Kidney (tissue), 13 donors: ENCODE measurements at regions not wholly inside any gene's neighbourhood (a gene's known extent, or its start where the extent isn't known, plus 50 kb on each side); places are given as distances from the start of the nearest gene placed in this dataset.

ENCODE experiments used
- DNase-seq, 5 donors: peaks; one replicate each; pipeline ENCODE4 v3.0.0-alpha.2; 2013 to 2020
- FAIRE-seq: peaks from 2 replicates; lab custom pipeline; 2012; peaks lifted over from hg19 to GRCh38; lab: Jason Lieb, UNC
- H3K27ac ChIP-seq, 2 donors: one replicate each; pipeline ENCODE4 v1.7.0; 2013; ENCODE audit warnings: low read depth in 2 of 2, low read length in 2 of 2, inconsistent platforms in 1 of 2
- H3K27me3 ChIP-seq: one replicate; pipeline ENCODE4 v1.7.1; 2013; ENCODE audit warnings: low read length, inconsistent platforms; ENCODE audit not compliant: control insufficient read depth, insufficient read depth
- H3K36me3 ChIP-seq, 3 donors: one replicate each; pipeline versions ENCODE4 v1.7.0 to v1.7.1; 2013; ENCODE audit warnings: low read length in 3 of 3, control low read depth in 1 of 3, inconsistent platforms in 1 of 3; ENCODE audit not compliant: insufficient read depth in 3 of 3, control insufficient read depth in 2 of 3
- H3K4me1 ChIP-seq, 3 donors: one replicate each; pipeline versions ENCODE4 v1.7.0 to v1.7.1; 2013; ENCODE audit warnings: low read length in 3 of 3, inconsistent platforms in 1 of 3, low read depth in 1 of 3; ENCODE audit not compliant: control insufficient read depth in 2 of 3, insufficient read depth in 2 of 3
- H3K4me3 ChIP-seq, 3 donors: one replicate each; pipeline versions ENCODE4 v1.7.0 to v1.8.1; 2013; ENCODE audit warnings: low read length in 3 of 3, control low read depth in 1 of 3, inconsistent platforms in 1 of 3
- H3K9ac ChIP-seq, 3 donors: one replicate each; pipeline versions ENCODE4 v1.7.0 to v1.7.1; 2013; ENCODE audit warnings: low read length in 3 of 3, control low read depth in 1 of 3, inconsistent platforms in 1 of 3
- H3K9me3 ChIP-seq, 3 donors: one replicate each; pipeline versions ENCODE4 v1.7.0 to v1.7.1; 2013; ENCODE audit warnings: low read length in 3 of 3, control low read depth in 1 of 3, inconsistent platforms in 1 of 3; ENCODE audit not compliant: control insufficient read depth in 2 of 3, insufficient read depth in 1 of 3
- CTCF ChIP-seq: IDR thresholded peaks from 3 replicates; pipeline ENCODE4 v1.5.1; 2012; ENCODE audit warnings: mild to moderate bottlenecking, moderate library complexity, borderline replicate concordance; ENCODE audit not compliant: insufficient read depth; ENCODE audit errors: extremely low read depth
- intact Hi-C: fragments of 100-400 bp; cut with DNase I; formaldehyde crosslinking; loops from one replicate; pipeline ENCODE4 v1.11.1; 2022
- donor health status: control.
- donor health status: control.
- donor health status: control.
- donor health status: control.
- donor health status: control.
- donor health status: DM: yes; HTN: yes; CAD: no.
- donor health status: Normal renal cell carcinoma (clear cell type).

GRCh38 chr6:153493501-153493900 lies 362.4 kb upstream of the RGS17 start:
- no peak overlapping the region for H3K27ac ChIP-seq
- H3K9me3 ChIP-seq = peaks cover 0 to 3% (median 0%) of the 10 kb centered on the region in 3 donors
- no peaks in the 10 kb centered on the region for H3K36me3 ChIP-seq
- no peak for TF ChIP-seq CTCF
- DNase-seq (no peak), FAIRE-seq (no peak)
- H3K4me1 ChIP-seq = no peaks in the 10 kb centered on the region
- H3K4me3 ChIP-seq = no peak overlapping the region
- intact Hi-C loops = no loop called here
- H3K9ac ChIP-seq = no peak overlapping the region
- H3K27me3 ChIP-seq = no peaks in the 10 kb centered on the region

- Histone ChIP-seq H3K9ac (no peak overlapping the region), H3K27ac (no peak overlapping the region), H3K9me3 (peaks cover 0 to 3% (median 3%) of the 10 kb centered on the region in 3 donors), H3K27me3 (no peaks in the 10 kb centered on the region), H3K36me3 (no peaks in the 10 kb centered on the region), H3K4me1 (no peaks in the 10 kb centered on the region), H3K4me3 (no peak overlapping the region)
- DNase-seq (no peak), FAIRE-seq (no peak)
- intact Hi-C loops = no loop called here
- TF ChIP-seq CTCF = no peak
These were observed 358.4 kb upstream of the RGS17 start for GRCh38 chr6:153489479-153489878.

- DNase-seq (no peak), FAIRE-seq (no peak)
- intact Hi-C loops = no loop called here
- H3K9me3 ChIP-seq = peaks cover 0 to 3% (median 3%) of the 10 kb centered on the region in 3 donors
- H3K27me3 ChIP-seq = no peaks in the 10 kb centered on the region
- H3K4me3 ChIP-seq = no peak overlapping the region
- H3K4me1 ChIP-seq = no peaks in the 10 kb centered on the region
- H3K36me3 ChIP-seq = no peaks in the 10 kb centered on the region
- no peak overlapping the region for H3K27ac ChIP-seq
- TF ChIP-seq CTCF = no peak
- no peak overlapping the region for H3K9ac ChIP-seq
These were observed 357.2 kb upstream of the RGS17 start for GRCh38 chr6:153488267-153488666.

GRCh38 chr6:153485072-153485471 lies 354.0 kb upstream of the RGS17 start:
- no peak for TF ChIP-seq CTCF
- FAIRE-seq (no peak), DNase-seq (no peak)
- H3K27ac ChIP-seq = no peak overlapping the region
- intact Hi-C loops = no loop called here
- H3K36me3 ChIP-seq = no peaks in the 10 kb centered on the region
- H3K4me1 ChIP-seq = no peaks in the 10 kb centered on the region
- H3K9ac ChIP-seq = no peak overlapping the region
- H3K9me3 ChIP-seq = peaks cover 0 to 8% (median 3%) of the 10 kb centered on the region in 3 donors
- H3K4me3 ChIP-seq = no peak overlapping the region
- H3K27me3 ChIP-seq = no peaks in the 10 kb centered on the region
